OCI-LY1 (cell line): ENCODE measurements at regions not wholly inside any gene's neighbourhood (a gene's known extent, or its start where the extent isn't known, plus 50 kb on each side); places are given as distances from the start of the nearest gene placed in this dataset.

Experiments used
- H2AFZ ChIP-seq: fragments of 200-600 bp; sonication (generic), shearing (Covaris generic); 2 replicates; pipeline ENCODE4 v1.6.0; 2014; ENCODE audit warnings: antibody characterized with exemption, mild to moderate bottlenecking, low read length
- H3F3A ChIP-seq: fragments of 200-600 bp; sonication (generic), shearing (Covaris generic); 2 replicates; pipeline ENCODE4 v1.6.0; 2014; ENCODE audit warnings: mild to moderate bottlenecking, antibody characterized with exemption, low read length, moderate library complexity; ENCODE audit not compliant: insufficient read depth
- H3K27ac ChIP-seq: fragments of 200-600 bp; sonication (generic); 2 replicates; pipeline ENCODE4 v1.5.1; 2014; ENCODE audit warnings: low read length, mixed run types, mild to moderate bottlenecking, low read depth; ENCODE audit not compliant: poor library complexity, severe bottlenecking
- H3K27me3 ChIP-seq: fragments of 200-600 bp; sonication (generic); 2 replicates; pipeline ENCODE4 v1.6.0; 2014; ENCODE audit warnings: antibody characterized with exemption, mild to moderate bottlenecking, low read length, moderate library complexity; ENCODE audit not compliant: insufficient read depth
- H3K36me3 ChIP-seq: fragments of 200-600 bp; sonication (generic); 2 replicates; pipeline ENCODE4 v1.6.1; 2014; ENCODE audit warnings: mild to moderate bottlenecking, antibody characterized with exemption, low read length, moderate library complexity, mixed read lengths; ENCODE audit not compliant: insufficient read depth
- H3K4me1 ChIP-seq: fragments of 200-600 bp; sonication (generic); 2 replicates; pipeline ENCODE4 v1.5.1; 2014; ENCODE audit warnings: mild to moderate bottlenecking, low read length, moderate library complexity; ENCODE audit not compliant: insufficient read depth, severe bottlenecking
- H3K4me2 ChIP-seq: fragments of 200-600 bp; sonication (generic), shearing (Covaris generic); 2 replicates; pipeline ENCODE4 v1.6.1; 2014; ENCODE audit warnings: low read length
- H3K4me3 ChIP-seq: fragments of 200-600 bp; sonication (generic); 2 replicates; pipeline ENCODE4 v1.5.1; 2014; ENCODE audit warnings: low read length, low read depth, mild to moderate bottlenecking, mixed read lengths; ENCODE audit not compliant: poor library complexity, severe bottlenecking
- H3K79me2 ChIP-seq: fragments of 200-600 bp; shearing (Covaris generic); 2 replicates; pipeline ENCODE4 v1.6.1; 2016; ENCODE audit warnings: mixed run types, low read length, mixed read lengths; ENCODE audit not compliant: insufficient read depth
- H3K9ac ChIP-seq: fragments of 200-600 bp; sonication (generic), shearing (Covaris generic); 2 replicates; pipeline ENCODE4 v1.6.1; 2014; ENCODE audit warnings: mild to moderate bottlenecking, low read length, mixed read lengths
- H3K9me2 ChIP-seq: fragments of 200-600 bp; sonication (generic), shearing (Covaris generic); 2 replicates; pipeline ENCODE4 v1.6.1; 2014; ENCODE audit warnings: low read depth, mild to moderate bottlenecking, low read length, mixed read lengths
- H3K9me3 ChIP-seq: fragments of 200-600 bp; shearing (Covaris generic); 2 replicates; pipeline ENCODE4 v1.6.1; 2014; ENCODE audit warnings: low read length, mixed read lengths
- H4K20me1 ChIP-seq: fragments of 200-600 bp; sonication (generic), shearing (Covaris generic); 2 replicates; pipeline ENCODE4 v1.6.0; 2016; ENCODE audit warnings: mild to moderate bottlenecking, low read length; ENCODE audit not compliant: insufficient read depth
- EZH2 ChIP-seq: fragments of 200-600 bp; sonication (generic), shearing (Covaris generic); IDR thresholded peaks from 2 replicates; pipeline ENCODE4 v1.8.0; 2017; ENCODE audit warnings: borderline replicate concordance, mixed run types, mild to moderate bottlenecking, antibody characterized with exemption, low read length, moderate library complexity, mixed read lengths
- TF ChIP-seq, protein P1 (sequence below): fragments of 200-600 bp; sonication (generic), shearing (Covaris generic); IDR thresholded peaks from 2 replicates; pipeline ENCODE4 v1.5.1; 2017; ENCODE audit warnings: mild to moderate bottlenecking, antibody characterized with exemption, low read length, moderate library complexity, mixed read lengths

DNA sequence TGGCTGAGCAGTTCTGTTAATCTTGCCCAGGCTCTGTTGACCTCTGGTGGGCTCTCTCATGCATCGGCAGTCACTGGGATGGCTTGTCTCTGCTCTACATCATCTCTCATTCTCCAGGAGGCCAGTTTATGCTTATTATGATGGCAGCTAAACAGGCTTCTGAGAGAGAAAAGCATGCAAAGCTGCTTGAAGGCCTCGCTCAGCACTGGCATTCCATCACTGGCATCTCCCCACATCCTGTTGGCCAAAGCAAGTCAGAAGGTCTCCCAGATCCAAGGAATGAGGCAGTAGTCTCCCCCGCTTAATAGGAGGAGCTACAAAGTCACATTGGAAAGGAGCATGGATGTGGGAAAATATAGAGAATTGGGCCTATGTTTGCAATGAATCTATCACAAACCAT is 212.6 kb downstream of the ZNF621 start:
- H3K79me2 ChIP-seq: no peaks in the 10 kb centered on the region
- H3K27me3 ChIP-seq: no peaks in the 10 kb centered on the region
- TF ChIP-seq EZH2: no peak
- TF ChIP-seq, protein P1, sequence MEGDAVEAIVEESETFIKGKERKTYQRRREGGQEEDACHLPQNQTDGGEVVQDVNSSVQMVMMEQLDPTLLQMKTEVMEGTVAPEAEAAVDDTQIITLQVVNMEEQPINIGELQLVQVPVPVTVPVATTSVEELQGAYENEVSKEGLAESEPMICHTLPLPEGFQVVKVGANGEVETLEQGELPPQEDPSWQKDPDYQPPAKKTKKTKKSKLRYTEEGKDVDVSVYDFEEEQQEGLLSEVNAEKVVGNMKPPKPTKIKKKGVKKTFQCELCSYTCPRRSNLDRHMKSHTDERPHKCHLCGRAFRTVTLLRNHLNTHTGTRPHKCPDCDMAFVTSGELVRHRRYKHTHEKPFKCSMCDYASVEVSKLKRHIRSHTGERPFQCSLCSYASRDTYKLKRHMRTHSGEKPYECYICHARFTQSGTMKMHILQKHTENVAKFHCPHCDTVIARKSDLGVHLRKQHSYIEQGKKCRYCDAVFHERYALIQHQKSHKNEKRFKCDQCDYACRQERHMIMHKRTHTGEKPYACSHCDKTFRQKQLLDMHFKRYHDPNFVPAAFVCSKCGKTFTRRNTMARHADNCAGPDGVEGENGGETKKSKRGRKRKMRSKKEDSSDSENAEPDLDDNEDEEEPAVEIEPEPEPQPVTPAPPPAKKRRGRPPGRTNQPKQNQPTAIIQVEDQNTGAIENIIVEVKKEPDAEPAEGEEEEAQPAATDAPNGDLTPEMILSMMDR: peak; percentile 13; the same call in 1 of the 2 replicates
- no peak overlapping the region for H2AFZ ChIP-seq
- H3K9me2 ChIP-seq: no peaks in the 10 kb centered on the region
- H3K9ac ChIP-seq: no peak overlapping the region
- H3F3A ChIP-seq: no peaks in the 10 kb centered on the region
- H4K20me1 ChIP-seq: no peaks in the 10 kb centered on the region
- H3K9me3 ChIP-seq: no peaks in the 10 kb centered on the region
- no peaks in the 10 kb centered on the region for H3K4me1 ChIP-seq
- no peak overlapping the region for H3K27ac ChIP-seq
- no peak overlapping the region for H3K4me2 ChIP-seq
- no peak overlapping the region for H3K4me3 ChIP-seq
- no peaks in the 10 kb centered on the region for H3K36me3 ChIP-seq

DNA sequence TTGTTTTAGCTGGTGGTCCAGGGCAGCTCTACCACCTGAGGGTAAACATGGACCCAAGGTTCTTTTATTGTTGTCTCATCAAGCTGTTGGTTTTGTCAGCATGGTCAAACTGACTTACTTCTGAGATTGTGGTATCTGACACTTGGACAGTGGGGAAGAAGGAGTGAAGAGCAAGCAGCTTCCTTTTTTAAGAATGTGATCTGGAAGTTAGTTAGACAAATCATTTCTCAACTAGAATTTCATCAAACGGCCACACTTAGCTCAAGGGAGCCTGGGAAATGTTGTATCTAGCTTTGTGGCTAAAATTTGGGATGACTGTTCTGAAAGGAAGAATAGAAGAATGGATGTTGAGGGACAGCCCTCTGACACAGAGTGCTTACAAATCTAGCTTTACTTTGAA is 215.2 kb downstream of the ZNF621 start:
- Histone ChIP-seq H3K9ac (no peak overlapping the region), H3K4me2 (no peak overlapping the region), H3K9me2 (no peaks in the 10 kb centered on the region), H3F3A (no peaks in the 10 kb centered on the region), H3K27me3 (no peaks in the 10 kb centered on the region), H4K20me1 (no peaks in the 10 kb centered on the region), H3K27ac (no peak overlapping the region), H3K4me1 (no peaks in the 10 kb centered on the region), H2AFZ (no peak overlapping the region), H3K36me3 (no peaks in the 10 kb centered on the region), H3K79me2 (no peaks in the 10 kb centered on the region), H3K9me3 (no peaks in the 10 kb centered on the region), H3K4me3 (no peak overlapping the region)
- TF ChIP-seq EZH2: no peak
- TF ChIP-seq, protein P1: no peak

DNA sequence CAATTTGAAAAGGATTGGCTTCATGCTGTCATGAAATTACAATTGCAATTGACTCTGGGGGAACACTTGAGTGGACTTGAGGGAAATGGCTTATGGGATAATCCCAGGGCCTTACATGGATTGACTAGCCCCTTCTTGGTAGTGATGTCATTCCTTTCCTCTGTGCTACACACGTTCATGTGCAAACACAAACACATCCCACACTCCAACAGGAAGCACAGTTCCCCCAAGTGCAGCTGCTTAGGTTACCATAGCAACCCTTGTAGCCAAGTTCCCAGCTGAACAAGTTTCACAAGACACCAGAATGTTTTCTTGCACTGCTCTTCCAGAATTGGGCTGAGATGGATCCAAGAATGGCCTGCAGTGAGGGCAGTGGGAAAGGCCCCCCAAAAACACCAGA is 217.0 kb downstream of the ZNF621 start:
- Histone ChIP-seq H3K4me2 (no peak overlapping the region), H3K9me3 (no peaks in the 10 kb centered on the region), H3K9ac (no peak overlapping the region), H4K20me1 (no peaks in the 10 kb centered on the region), H3K27me3 (no peaks in the 10 kb centered on the region), H2AFZ (no peak overlapping the region), H3K9me2 (no peaks in the 10 kb centered on the region), H3K79me2 (no peaks in the 10 kb centered on the region), H3K4me1 (no peaks in the 10 kb centered on the region), H3F3A (no peaks in the 10 kb centered on the region), H3K4me3 (no peak overlapping the region), H3K27ac (no peak overlapping the region), H3K36me3 (no peaks in the 10 kb centered on the region)
- TF ChIP-seq EZH2: no peak
- TF ChIP-seq, protein P1: no peak
